Motor neuron (in vitro differentiated cells): ENCODE measurements at regions not wholly inside any gene's neighbourhood (a gene's known extent, or its start where the extent isn't known, plus 50 kb on each side); places are given as distances from the start of the nearest gene placed in this dataset.
A peak's percentile ranks its signal among the peaks of the same experiment; 100 is the strongest.

Experiments
- ATAC-seq, 8 experiments: fragments of 200-7000 bp; cut with Tn5 transposase; replicated peaks in 6 of 8; 2 replicates each; pipeline ENCODE4 v1.8.0; 2021; ENCODE audit warnings: mild to moderate bottlenecking in 8 of 8, moderate library complexity in 8 of 8
- H3K27ac ChIP-seq, 2 donors: fragments of 250-450 bp; sonication (Bioruptor Pico); 2 replicates each; pipeline ENCODE4 v1.9.0; 2021; ENCODE audit warnings: antibody characterized with exemption in 2 of 2, mild to moderate bottlenecking in 2 of 2, moderate library complexity in 1 of 2
- H3K4me1 ChIP-seq, 2 donors: fragments of 250-450 bp; sonication (Bioruptor Pico); replicated peaks in 1 of 2; 2 replicates each; pipeline ENCODE4 v1.6.1; 2021; ENCODE audit warnings: antibody characterized with exemption in 2 of 2, mild to moderate bottlenecking in 2 of 2, moderate library complexity in 1 of 2
- H3K4me3 ChIP-seq, 5 donors: fragments of 250-450 bp; sonication (Bioruptor Pico); 2 replicates each; pipeline ENCODE4 v1.9.0; 2021; ENCODE audit warnings: antibody characterized with exemption in 5 of 5, mild to moderate bottlenecking in 5 of 5, moderate library complexity in 4 of 5
- WGBS, 10 experiments: fragments of 450-650 bp; shearing (Covaris generic); methylation state at CpG; one replicate each; pipeline ENCODE4 v1.0.0; 2022; 5-methylcytosine and 5-hydroxymethylcytosine counted together
- in situ Hi-C, 9 experiments: fragments of 400-800 bp; cut with MboI; loops; one replicate each; pipeline ENCODE4 v1.15.0; 2021; ENCODE audit warnings: low sequenced_read_pairs in 9 of 9, low pct_unique_long_range_greater_than_20kb in 2 of 9; ENCODE audit not compliant: unreplicated experiment in 9 of 9

- WGBS, 10 experiments = 13 to 100% (median 73%) methylated on average over 1 to 3 of the region's 3 CpGs
- in situ Hi-C loops = no loop called here
- Histone ChIP-seq H3K4me1 (no peaks in the 10 kb centered on the region), H3K4me3 (no peak overlapping the region), H3K27ac (no peak overlapping the region)
- no peak for ATAC-seq
Measured at GRCh38 chr1:114234408-114235124, 80.9 kb upstream of the SYT6 start.

GRCh38 chr1:114232691-114233090 lies 79.0 kb upstream of the SYT6 start:
- Histone ChIP-seq H3K27ac (no peak overlapping the region), H3K4me3 (no peak overlapping the region), H3K4me1 (no peaks in the 10 kb centered on the region)
- in situ Hi-C loops = no loop called here
- ATAC-seq = no peak
- 0 to 100% (median 75%) methylated on average over 1 to 6 of the region's 6 CpGs; no CpG with 5 or more reads in 3 of the 10 experiments for WGBS, 10 experiments

GRCh38 chr1:114231301-114231700 lies 77.6 kb upstream of the SYT6 start:
- Histone ChIP-seq H3K27ac (no peak overlapping the region), H3K4me1 (no peaks in the 10 kb centered on the region), H3K4me3 (no peak overlapping the region)
- WGBS, 10 experiments = 67 to 100% (median 94%) methylated on average over 1 to 4 of the region's 4 CpGs; no CpG with 5 or more reads in 4 of the 10 experiments
- ATAC-seq = no peak
- in situ Hi-C loops = no loop called here

- 73 to 93% (median 79%) methylated on average over 3 to 6 of the region's 7 CpGs; no CpG with 5 or more reads in 5 of the 10 experiments for WGBS, 10 experiments
- in situ Hi-C loops = no loop called here
Measured at GRCh38 chr1:114229368-114229767, 75.7 kb upstream of the SYT6 start.

GRCh38 chr1:114227059-114227458 lies 73.4 kb upstream of the SYT6 start:
- WGBS, 10 experiments = 0 to 100% (median 55%) methylated on average over 1 to 3 of the region's 4 CpGs; no CpG with 5 or more reads in 2 of the 10 experiments
- no peak for ATAC-seq
- in situ Hi-C loops = no loop called here
- no peaks in the 10 kb centered on the region for H3K4me1 ChIP-seq
- H3K4me3 ChIP-seq = no peak overlapping the region
- H3K27ac ChIP-seq = no peak overlapping the region

More at GRCh38 chr1:114229368-114229767, 75.7 kb upstream of the SYT6 start:
- Histone ChIP-seq H3K27ac (no peak overlapping the region), H3K4me3 (no peak overlapping the region), H3K4me1 (no peaks in the 10 kb centered on the region)
- ATAC-seq = no peak

- no peak for ATAC-seq
- in situ Hi-C loops = no loop called here
Measured at GRCh38 chr1:114224196-114224907, 70.7 kb upstream of the SYT6 start.

GRCh38 chr1:114222920-114223319 lies 69.3 kb upstream of the SYT6 start:
- Histone ChIP-seq H3K4me3 (no peak overlapping the region), H3K4me1 (no peaks in the 10 kb centered on the region), H3K27ac (no peak overlapping the region)
- no peak for ATAC-seq
- WGBS, 10 experiments = 70 to 100% (median 93%) methylated on average over 1 to 4 of the region's 4 CpGs; no CpG with 5 or more reads in 1 of the 10 experiments
- in situ Hi-C loops = no loop called here

More at GRCh38 chr1:114224196-114224907, 70.7 kb upstream of the SYT6 start:
- WGBS, 10 experiments = 52 to 100% (median 78%) methylated on average over 1 to 7 of the region's 7 CpGs; no CpG with 5 or more reads in 1 of the 10 experiments
- Histone ChIP-seq H3K27ac (no peak overlapping the region), H3K4me1 (no peaks in the 10 kb centered on the region), H3K4me3 (no peak overlapping the region)

- in situ Hi-C loops = no loop called here
- H3K4me1 ChIP-seq = no peaks in the 10 kb centered on the region
- no peak overlapping the region for H3K4me3 ChIP-seq
- ATAC-seq = peak in 5 of 8 experiments; percentile 22 to 55 (median 36)
- 11 to 100% (median 34%) methylated on average over 1 to 7 of the region's 7 CpGs; no CpG with 5 or more reads in 1 of the 10 experiments for WGBS, 10 experiments
- no peak overlapping the region for H3K27ac ChIP-seq
Measured at GRCh38 chr1:114219172-114219868, 65.7 kb upstream of the SYT6 start.

GRCh38 chr1:114218361-114219171 lies 64.9 kb upstream of the SYT6 start:
- Histone ChIP-seq H3K27ac (no peak overlapping the region), H3K4me1 (no peaks in the 10 kb centered on the region), H3K4me3 (no peak overlapping the region)
- in situ Hi-C loops = no loop called here
- peak in 3 of 8 experiments; percentile 21 to 61 (median 24) for ATAC-seq
- WGBS, 10 experiments = 26 to 100% (median 78%) methylated on average over 2 to 8 of the region's 10 CpGs

GRCh38 chr1:114216431-114217173 lies 62.9 kb upstream of the SYT6 start:
- H3K4me3 ChIP-seq = no peak overlapping the region
- in situ Hi-C loops = no loop called here
- 32 to 95% (median 72%) methylated on average over 1 to 10 of the region's 11 CpGs for WGBS, 10 experiments
- H3K27ac ChIP-seq = no peak overlapping the region
- H3K4me1 ChIP-seq = no peaks in the 10 kb centered on the region
- ATAC-seq = no peak

- in situ Hi-C loops = no loop called here
- no peak overlapping the region for H3K27ac ChIP-seq
- peak in 1 of 8 experiments; percentile 23 for ATAC-seq
Measured at GRCh38 chr1:114215436-114215835, 61.8 kb upstream of the SYT6 start.

GRCh38 chr1:114214016-114214415 lies 60.3 kb upstream of the SYT6 start:
- no peak overlapping the region for H3K4me3 ChIP-seq
- WGBS, 10 experiments = 0 to 100% (median 53%) methylated on average over 1 of the region's 1 CpG; no CpG with 5 or more reads in 6 of the 10 experiments
- ATAC-seq = no peak
- in situ Hi-C loops = no loop called here
- H3K4me1 ChIP-seq = no peaks in the 10 kb centered on the region
- no peak overlapping the region for H3K27ac ChIP-seq

More at GRCh38 chr1:114215436-114215835, 61.8 kb upstream of the SYT6 start:
- 3 to 100% (median 98%) methylated on average over 1 to 4 of the region's 4 CpGs; no CpG with 5 or more reads in 2 of the 10 experiments for WGBS, 10 experiments
- no peak overlapping the region for H3K4me3 ChIP-seq
- H3K4me1 ChIP-seq = no peaks in the 10 kb centered on the region
